ENCODE measurements at regions not wholly inside any gene's neighbourhood (a gene's known extent, or its start where the extent isn't known, plus 50 kb on each side); places are given as distances from the start of the nearest gene placed in this dataset.

GRCh38 chrX:16466640-16467432, 183.1 kb upstream of the S100G start:
- TF ChIP-seq CTCF (IDR thresholded peaks at IDR 0.05; ENCODE audit: poor library complexity): no peak
- no peak for TF ChIP-seq EZH2 (IDR thresholded peaks at IDR 0.05; ENCODE audit: borderline replicate concordance)
- no peak for TF ChIP-seq EZH2phosphoT487 (IDR thresholded peaks at IDR 0.05; ENCODE audit: low read depth, severe bottlenecking, unreplicated experiment)
